Central memory CD8-positive, alpha-beta T cell (primary cell): ENCODE measurements at regions not wholly inside any gene's neighbourhood (a gene's known extent, or its start where the extent isn't known, plus 50 kb on each side); places are given as distances from the start of the nearest gene placed in this dataset.
"Not testable (repeated sequence)": the region's sequence is repeated elsewhere in the genome, so short reads cannot be mapped to it uniquely, and the experiment has no call there.

ENCODE experiments used
- ATAC-seq: fragments of 150-1000 bp; cut with Tn5 transposase; replicated peaks from 2 replicates; pipeline ENCODE4 v1.10.0; 2022; ENCODE audit warnings: mild to moderate bottlenecking, moderate FRiP score, moderate number of reproducible peaks; ENCODE audit not compliant: poor library complexity, severe bottlenecking; ENCODE audit errors: extremely low read depth
- DNase-seq, 2 donors: peaks; one replicate each; pipeline ENCODE4 v3.0.0; 2021; ENCODE audit warnings: low spot score in 2 of 2
- H3K27ac Mint-ChIP-seq: one replicate; pipeline ENCODE4 v1.8.0; 2022; ENCODE audit warnings: low read depth, mild to moderate bottlenecking, moderate library complexity, mixed read lengths
- H3K27me3 Mint-ChIP-seq: one replicate; pipeline ENCODE4 v1.8.0; 2022; ENCODE audit warnings: mixed read lengths
- H3K36me3 Mint-ChIP-seq: one replicate; pipeline ENCODE4 v1.8.0; 2022; ENCODE audit warnings: mild to moderate bottlenecking, moderate library complexity, mixed read lengths; ENCODE audit not compliant: insufficient read depth
- H3K4me1 Mint-ChIP-seq: one replicate; pipeline ENCODE4 v1.8.0; 2022; ENCODE audit warnings: mixed read lengths
- H3K4me3 Mint-ChIP-seq: one replicate; pipeline ENCODE4 v1.8.0; 2022; ENCODE audit warnings: mild to moderate bottlenecking, moderate library complexity, mixed read lengths
- H3K9me3 Mint-ChIP-seq: one replicate; pipeline ENCODE4 v1.8.0; 2022; ENCODE audit warnings: mixed read lengths

GRCh38 chr11:59008947-59009346, 69.7 kb downstream of the GLYATL1 start:
- Mint-ChIP-seq H3K36me3 (no peaks in the 10 kb centered on the region), H3K4me1 (no peaks in the 10 kb centered on the region), H3K4me3 (no peak overlapping the region), H3K9me3 (no peaks in the 10 kb centered on the region), H3K27me3 (peaks cover 50% of the 10 kb centered on the region), H3K27ac (no peak overlapping the region)
- ATAC-seq (no peak), DNase-seq (no peak)

DNA sequence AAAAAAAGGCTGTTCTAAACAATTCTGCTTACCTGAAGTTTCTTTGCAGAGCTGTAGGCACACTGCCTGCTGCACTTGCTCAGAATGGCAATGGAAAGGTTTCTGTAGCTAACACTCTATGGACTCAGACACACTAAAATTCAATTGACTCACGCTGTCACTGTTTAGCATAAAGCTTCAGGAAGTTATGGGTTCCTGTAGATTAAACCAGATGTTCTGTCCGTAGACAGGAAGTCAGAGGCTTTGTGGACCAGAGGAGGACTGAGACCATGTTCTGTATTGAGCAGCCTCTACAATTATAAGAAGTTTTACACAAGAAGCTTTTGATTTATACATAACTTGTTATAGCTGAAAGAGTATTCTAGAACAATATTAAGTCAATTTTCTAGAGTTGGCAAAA, 70.4 kb downstream of the GLYATL1 start:
- Mint-ChIP-seq H3K4me1 (no peaks in the 10 kb centered on the region), H3K9me3 (no peaks in the 10 kb centered on the region), H3K27ac (no peak overlapping the region), H3K27me3 (peaks cover 57% of the 10 kb centered on the region), H3K4me3 (no peak overlapping the region), H3K36me3 (no peaks in the 10 kb centered on the region)
- ATAC-seq (no peak), DNase-seq (no peak)

DNA sequence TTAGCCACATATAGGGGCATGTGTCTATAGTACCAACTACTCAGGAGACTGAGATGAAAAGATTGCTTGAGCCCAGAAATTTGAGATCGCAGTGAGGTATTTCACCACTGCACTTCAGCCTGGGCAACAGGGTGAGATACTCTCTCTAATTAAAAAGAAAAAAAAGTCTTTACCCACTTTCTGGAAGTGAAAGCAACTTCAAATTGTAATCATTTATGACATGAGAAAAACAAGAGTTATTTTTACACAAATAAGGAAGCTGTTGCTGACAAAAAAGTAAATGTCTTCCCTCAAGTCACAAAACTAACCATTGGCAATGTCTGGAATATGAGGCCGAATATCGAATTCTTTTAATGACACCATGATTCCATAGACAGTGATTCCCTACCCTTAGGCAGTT, 71.4 kb downstream of the GLYATL1 start:
- Mint-ChIP-seq H3K4me3 (no peak overlapping the region), H3K36me3 (no peaks in the 10 kb centered on the region), H3K27me3 (peaks cover 57% of the 10 kb centered on the region), H3K27ac (no peak overlapping the region), H3K4me1 (no peaks in the 10 kb centered on the region), H3K9me3 (no peaks in the 10 kb centered on the region)
- DNase-seq (no peak), ATAC-seq (no peak)

GRCh38 chr11:59011655-59012397, 72.5 kb downstream of the GLYATL1 start:
- no peaks in the 10 kb centered on the region for H3K36me3 Mint-ChIP-seq
- no peaks in the 10 kb centered on the region for H3K4me1 Mint-ChIP-seq
- no peak for DNase-seq
- no peak overlapping the region for H3K27ac Mint-ChIP-seq
- no peak overlapping the region for H3K4me3 Mint-ChIP-seq
- no peak for ATAC-seq
- H3K9me3 Mint-ChIP-seq = no peaks in the 10 kb centered on the region
- H3K27me3 Mint-ChIP-seq = peaks cover 65% of the 10 kb centered on the region

GRCh38 chr11:59012398-59013265, 73.3 kb downstream of the GLYATL1 start:
- Mint-ChIP-seq H3K4me3 (no peak overlapping the region), H3K27me3 (peaks cover 73% of the 10 kb centered on the region), H3K27ac (no peak overlapping the region), H3K4me1 (no peaks in the 10 kb centered on the region), H3K9me3 (no peaks in the 10 kb centered on the region), H3K36me3 (no peaks in the 10 kb centered on the region)
- DNase-seq = no peak
- no peak for ATAC-seq

DNA sequence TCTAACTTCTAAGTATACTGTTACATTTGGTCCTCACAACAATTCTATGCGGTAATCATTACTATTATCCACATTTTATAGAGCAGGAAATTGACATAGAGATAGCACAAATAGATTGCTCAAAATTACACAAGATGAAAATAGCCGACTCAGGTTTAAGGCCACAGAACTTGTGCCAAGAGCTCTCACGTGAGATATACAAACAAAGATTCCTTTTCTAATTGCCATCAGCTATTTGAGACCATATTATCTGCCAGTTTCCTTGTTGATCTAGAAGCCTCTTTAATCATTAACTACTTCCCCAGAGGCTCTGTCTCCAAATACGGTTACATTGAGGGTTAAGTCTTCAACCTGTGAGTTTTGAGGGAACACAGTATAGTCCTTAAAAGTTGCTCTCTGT, 61.0 kb upstream of the GLYATL1B start:
- H3K4me1 Mint-ChIP-seq = no peaks in the 10 kb centered on the region
- no peak overlapping the region for H3K27ac Mint-ChIP-seq
- no peak for ATAC-seq
- H3K27me3 Mint-ChIP-seq = peaks cover 16% of the 10 kb centered on the region
- H3K4me3 Mint-ChIP-seq = no peak overlapping the region
- no peaks in the 10 kb centered on the region for H3K9me3 Mint-ChIP-seq
- DNase-seq = no peak
- H3K36me3 Mint-ChIP-seq = peaks cover 2% of the 10 kb centered on the region

GRCh38 chr11:59028105-59028504, 58.0 kb upstream of the GLYATL1B start:
- Mint-ChIP-seq H3K4me3 (no peak overlapping the region), H3K9me3 (no peaks in the 10 kb centered on the region), H3K27me3 (peaks cover 43% of the 10 kb centered on the region), H3K27ac (no peak overlapping the region), H3K36me3 (no peaks in the 10 kb centered on the region), H3K4me1 (no peaks in the 10 kb centered on the region)
- DNase-seq (no peak), ATAC-seq (no peak)

- H3K36me3 Mint-ChIP-seq = no peaks in the 10 kb centered on the region
- DNase-seq (no peak), ATAC-seq (no peak)
- no peak overlapping the region for H3K27ac Mint-ChIP-seq
- H3K27me3 Mint-ChIP-seq = peaks cover 56% of the 10 kb centered on the region
- no peaks in the 10 kb centered on the region for H3K9me3 Mint-ChIP-seq
- H3K4me1 Mint-ChIP-seq = no peaks in the 10 kb centered on the region
- H3K4me3 Mint-ChIP-seq = no peak overlapping the region
Observed at GRCh38 chr11:59029366-59029889, 56.7 kb upstream of the GLYATL1B start.

DNA sequence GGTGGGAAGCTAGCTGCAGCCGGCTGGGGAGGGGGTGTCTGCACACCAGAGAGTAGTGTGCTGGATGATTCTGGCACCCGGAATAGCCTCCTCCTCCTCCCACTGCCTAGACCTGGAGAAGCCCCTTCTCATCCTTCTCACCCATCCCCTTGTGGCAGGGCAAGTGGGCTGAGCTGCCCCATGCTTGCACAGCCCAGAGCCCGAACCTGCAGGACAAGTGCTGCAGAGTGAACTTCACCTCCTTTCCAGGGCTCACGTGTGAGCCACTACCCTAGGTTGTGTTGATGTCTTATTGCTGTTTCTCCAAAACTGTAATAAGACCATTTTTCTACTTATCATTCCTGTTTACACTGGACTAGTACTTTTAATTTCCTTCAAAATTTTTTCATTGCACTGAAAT, 56.1 kb upstream of the GLYATL1B start:
- peaks cover 62% of the 10 kb centered on the region for H3K27me3 Mint-ChIP-seq
- no peak overlapping the region for H3K27ac Mint-ChIP-seq
- no peak for DNase-seq
- ATAC-seq = no peak
- H3K4me3 Mint-ChIP-seq = no peak overlapping the region
- no peaks in the 10 kb centered on the region for H3K4me1 Mint-ChIP-seq
- no peaks in the 10 kb centered on the region for H3K9me3 Mint-ChIP-seq
- H3K36me3 Mint-ChIP-seq = no peaks in the 10 kb centered on the region

GRCh38 chr11:59031746-59032145, 54.4 kb upstream of the GLYATL1B start:
- H3K4me3 Mint-ChIP-seq, H3K4me1 Mint-ChIP-seq, H3K36me3 Mint-ChIP-seq, H3K9me3 Mint-ChIP-seq, ATAC-seq, H3K27ac Mint-ChIP-seq, DNase-seq: not testable (repeated sequence)
- H3K27me3 Mint-ChIP-seq = peaks cover 78% of the 10 kb centered on the region
